ENCODE measurements at regions not wholly inside any gene's neighbourhood (a gene's known extent, or its start where the extent isn't known, plus 50 kb on each side); places are given as distances from the start of the nearest gene placed in this dataset.

DNA sequence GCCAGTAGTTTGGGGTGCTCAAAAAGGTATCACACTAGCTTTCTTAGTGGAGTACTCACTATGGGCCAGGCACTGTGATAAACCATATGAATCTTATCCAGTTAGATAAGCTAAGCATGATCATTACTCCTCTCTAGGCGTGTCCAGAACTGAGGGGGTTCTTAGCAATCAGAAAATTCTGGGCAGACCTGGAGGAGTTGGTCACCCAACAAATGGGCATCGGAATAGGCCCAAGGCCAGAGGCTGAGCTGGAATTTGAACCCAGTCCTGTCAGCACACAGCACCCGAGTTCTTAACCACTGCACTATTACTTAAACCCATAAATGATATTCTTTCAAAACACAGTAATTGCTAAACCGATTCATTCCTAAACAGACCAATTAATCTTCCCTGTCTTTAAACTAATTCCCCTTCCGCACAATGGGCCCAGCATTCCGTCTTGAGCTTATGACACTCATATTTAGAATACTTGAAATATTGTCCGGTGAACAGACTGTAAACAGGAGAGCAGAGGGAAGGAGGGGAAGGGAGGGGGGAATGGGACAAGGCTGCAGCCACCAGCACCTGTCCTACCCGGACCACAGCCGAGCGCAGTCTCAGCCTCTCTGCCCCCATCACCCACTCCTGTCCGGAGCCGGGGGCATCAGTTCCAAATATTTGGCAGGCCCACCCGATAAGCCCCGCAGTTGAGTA is 113.0 kb upstream of the GADD45A start:
- TF ChIP-seq EZH2phosphoT487 (IDR thresholded peaks at IDR 0.05; ENCODE audit: insufficient read depth, low read depth) (no peak), EZH2 (IDR thresholded peaks at IDR 0.05; ENCODE audit: insufficient read depth, poor library complexity, severe bottlenecking) (no peak)
